HUDEP-2 (cell line): ENCODE measurements at regions not wholly inside any gene's neighbourhood (a gene's known extent, or its start where the extent isn't known, plus 50 kb on each side); places are given as distances from the start of the nearest gene placed in this dataset.

Experiments used
- DNase-seq, 76 experiments: peaks; one replicate each; lab custom pipeline; 2025; ENCODE audit not compliant: unreplicated experiment in 76 of 76; lab: John Stamatoyannopoulos, UW

DNA sequence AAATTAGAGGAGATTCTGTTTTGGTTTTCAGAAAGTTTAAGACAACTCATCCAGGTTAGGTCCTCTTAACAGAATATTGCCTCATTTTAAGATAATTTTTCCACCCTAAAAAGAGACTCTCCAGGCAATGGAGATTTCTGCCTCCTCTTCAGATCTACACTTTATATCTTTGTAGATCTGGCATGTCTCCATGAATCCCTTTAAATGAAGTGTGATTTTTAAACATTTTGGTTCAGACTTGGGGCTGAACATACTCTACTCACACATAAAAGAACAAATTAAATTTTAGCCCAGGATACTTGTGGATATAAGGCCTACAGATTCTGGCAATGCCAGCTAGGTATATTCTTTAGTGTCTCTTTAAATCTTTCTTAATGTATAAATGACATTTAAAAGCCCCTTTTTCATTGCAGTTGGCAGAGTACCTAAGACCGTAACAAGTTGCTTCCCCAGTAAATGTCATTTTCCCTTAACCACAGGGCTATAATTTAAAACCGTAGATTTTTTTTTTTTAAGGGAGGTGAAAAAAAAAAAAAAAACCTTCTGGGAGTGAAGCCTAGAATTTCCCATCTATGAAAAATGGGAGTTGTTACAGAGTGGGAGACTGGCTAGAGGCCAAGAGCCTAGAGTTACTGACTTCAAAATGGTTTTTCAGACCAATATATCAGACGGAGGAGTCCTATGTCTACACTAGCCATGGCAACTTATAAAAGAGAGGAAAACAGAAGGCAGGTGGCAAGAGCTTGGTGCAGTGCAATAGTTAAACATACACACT, 207.8 kb upstream of the TARS1 start:
- DNase-seq = no peak

DNA sequence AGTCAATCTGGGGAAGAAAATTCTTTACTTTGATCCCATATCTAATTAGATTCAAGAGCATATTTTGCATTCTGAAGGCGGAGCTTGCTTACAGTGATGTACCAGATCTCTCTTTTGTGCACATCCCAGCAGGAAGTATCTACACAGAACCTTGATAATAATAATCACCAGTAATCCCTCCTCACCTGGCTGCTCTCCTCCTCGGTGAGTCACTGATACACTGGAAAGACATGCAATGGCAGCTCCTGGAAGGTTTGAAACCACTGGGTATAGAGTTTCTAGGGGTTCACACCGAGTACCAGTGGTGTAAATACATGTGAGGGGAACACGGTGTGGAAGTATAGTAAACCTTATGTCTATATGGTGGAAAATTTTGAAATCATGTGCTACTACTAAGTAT, 205.5 kb upstream of the TARS1 start:
- DNase-seq = no peak

DNA sequence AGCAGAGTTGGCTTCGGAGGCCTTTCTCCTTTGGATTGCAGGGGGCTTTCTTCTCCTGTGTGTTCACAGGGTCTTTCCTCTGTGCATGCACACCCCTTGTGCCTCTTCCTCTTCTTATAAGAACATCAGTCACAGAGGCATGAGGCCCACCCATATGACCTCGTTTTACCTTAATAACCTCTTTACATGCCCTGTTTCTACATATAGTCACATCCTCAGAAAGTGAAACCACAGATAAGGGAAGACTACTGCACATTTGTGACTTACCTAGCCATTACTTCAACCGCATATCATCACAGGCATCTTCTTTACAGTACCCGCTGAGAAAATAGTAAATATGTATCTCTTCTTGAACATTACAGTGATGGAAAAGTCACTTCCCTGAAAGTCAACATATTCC, 204.9 kb upstream of the TARS1 start:
- no peak for DNase-seq

DNA sequence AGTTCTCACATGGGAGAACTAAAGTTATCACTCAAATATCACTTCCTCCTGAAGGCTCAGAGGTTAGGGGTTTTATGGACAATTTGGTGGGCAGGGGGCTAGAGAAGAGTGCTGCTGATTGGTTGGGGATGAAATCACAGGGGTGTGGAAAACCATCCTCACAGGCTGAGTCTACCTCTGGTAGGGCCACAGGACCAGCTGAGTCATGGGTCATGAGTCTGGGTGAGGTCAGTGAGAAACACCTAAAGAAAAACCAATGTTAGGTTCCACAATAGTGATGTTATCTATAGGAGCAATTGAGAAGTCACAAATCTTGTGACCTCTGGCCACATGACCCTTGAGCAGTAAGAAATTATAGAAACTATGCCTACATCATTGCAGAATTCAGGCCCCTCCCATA, 203.3 kb upstream of the TARS1 start:
- DNase-seq = peak in 2 of 76 experiments; percentile 8 to 41

DNA sequence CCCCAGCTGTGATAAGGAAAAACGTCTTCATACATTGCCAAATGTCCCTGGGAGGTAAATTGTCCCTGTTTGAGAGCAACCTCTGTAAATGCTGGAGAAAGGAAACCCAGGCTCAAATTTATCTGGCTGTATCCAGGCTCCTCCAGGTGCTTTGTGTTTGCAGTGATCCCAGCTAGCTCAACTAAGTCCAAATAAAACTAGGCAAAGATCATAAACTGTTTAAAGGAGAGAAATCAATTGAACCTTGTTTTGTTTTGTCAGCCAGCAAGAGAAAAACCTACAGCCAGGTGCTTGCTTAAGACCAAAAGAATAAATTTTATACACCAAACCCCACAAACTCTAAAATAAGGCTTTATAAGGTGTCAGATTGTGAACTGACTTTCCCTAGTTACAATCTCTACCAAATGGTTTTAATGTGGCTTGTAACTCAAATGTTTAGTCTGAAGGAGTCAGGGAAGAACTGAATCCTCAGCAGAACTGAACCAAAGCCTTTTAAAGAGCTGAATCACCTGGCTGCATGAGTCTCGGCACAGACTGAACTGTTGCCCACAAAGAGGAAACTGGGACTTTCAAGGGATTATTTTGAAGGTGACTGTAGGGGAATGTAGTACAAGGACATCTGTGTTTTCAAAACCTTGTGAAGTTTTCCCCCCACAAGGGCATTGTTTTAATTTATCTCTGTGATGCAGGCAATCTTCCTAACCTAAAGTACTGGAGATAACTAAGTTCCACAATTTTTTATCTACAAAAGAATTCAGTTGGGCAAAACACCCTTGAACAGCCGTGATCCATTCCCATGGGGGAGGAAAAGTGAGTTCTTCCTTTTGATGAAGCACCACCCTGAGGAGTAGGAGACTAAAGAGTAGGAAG, 201.7 kb upstream of the TARS1 start:
- DNase-seq = peak in 18 of 76 experiments; percentile 6 to 63 (median 25)

DNA sequence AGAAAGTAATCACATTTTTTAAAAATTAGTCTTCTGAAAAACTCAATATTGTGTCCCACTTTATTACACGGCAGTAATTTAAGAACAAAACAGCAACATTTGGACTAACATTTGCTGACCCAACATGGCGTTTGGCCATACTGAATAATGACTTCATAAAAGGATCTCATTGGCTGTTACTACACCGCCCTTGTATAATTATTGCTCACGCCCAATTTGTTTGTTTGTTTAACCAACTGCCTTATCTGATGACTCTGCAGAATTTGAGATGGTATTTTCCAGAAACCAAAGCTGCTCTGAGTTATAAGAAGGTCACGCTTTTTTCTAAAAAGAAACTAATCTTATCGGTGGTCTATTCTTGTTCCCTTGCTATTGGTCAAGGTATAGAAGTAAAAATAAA, 200.2 kb upstream of the TARS1 start:
- no peak for DNase-seq

DNA sequence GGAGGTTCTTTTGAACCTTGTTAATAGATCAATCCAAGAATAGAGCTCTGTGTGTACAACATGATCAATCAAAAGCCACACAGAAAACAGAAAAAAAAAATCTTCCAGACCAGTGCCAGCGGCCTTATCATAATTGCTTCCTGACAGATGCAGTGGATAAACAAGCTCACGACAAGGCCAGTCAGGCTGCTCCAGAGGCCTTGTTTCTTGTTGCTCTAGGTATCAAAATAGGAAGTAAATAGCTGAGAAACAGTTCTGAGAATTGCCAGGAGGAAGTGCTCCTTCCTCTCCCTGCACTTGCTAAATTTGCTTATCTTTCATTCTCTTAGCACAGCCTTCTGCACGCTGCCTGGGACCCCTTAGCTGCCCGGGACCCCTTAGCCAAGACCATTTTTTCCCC, 199.0 kb upstream of the TARS1 start:
- DNase-seq = peak in 14 of 76 experiments; percentile 2 to 54 (median 16)

DNA sequence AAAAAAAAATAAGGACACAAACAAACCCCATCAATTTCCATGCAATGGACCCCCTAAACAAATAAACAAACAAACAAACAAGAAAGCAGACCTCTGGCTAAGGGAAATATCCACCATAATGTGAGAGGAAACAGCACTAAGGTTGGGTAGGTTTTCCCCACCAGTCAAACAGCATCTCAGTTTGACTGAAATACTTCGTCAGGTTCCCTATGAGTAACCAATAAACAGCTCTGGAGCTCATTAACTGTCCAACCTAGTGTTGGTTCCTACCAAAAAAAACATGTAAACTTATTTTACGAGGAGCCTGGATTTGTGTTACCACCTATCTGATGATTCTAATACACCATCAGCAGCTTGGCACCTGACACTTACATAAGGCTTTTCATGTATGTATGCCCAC, 198.5 kb upstream of the TARS1 start:
- no peak for DNase-seq

DNA sequence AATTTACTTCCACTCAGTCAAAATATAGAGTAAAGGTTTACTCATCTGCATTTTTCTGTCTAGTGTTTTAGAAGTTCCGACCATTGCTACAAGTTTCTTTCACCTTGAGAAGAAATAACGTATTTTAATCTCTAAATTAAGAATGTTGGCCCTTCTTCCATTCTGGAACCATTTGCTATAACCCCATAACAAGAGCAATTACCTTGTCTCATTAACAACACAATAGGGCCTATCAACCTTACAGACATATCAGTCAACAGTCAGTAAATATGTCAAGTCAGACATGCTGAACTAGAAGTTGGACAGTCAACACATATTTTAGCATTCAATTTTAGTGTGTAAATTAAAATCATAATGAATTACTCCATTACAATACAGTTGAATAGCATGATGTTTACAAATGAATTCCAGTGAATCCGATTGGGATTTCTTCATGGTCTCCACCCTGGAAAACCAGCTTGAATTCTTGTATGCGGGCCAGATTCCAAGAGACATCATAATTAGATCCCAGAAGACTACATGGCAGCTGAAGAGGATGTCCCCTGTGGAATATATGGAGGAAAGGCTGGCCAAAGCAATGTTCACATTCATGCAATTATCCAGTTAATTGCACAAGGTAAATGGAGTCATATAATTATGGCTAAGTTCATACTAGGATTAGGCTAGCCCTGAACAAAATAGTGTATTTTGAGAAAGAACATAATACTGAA, 196.2 kb upstream of the TARS1 start:
- DNase-seq = no peak

DNA sequence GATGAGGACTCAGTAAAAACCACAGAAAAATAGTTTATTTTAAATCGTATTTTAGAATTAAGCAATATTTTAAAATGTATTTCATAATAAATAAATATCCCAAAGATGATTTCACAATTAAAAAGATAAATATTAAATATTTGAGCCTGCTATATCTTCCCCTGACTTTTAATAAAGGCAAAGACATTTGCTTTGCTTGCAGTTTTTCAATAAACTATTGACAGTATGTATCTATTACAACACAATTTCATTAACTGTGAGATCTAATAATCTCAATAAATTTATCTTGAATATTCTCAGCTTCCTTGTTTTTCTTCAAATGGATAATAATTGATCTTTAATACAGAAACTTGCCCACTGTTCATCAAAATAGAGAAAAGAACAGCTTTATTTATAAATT, 186.2 kb upstream of the TARS1 start:
- no peak for DNase-seq

DNA sequence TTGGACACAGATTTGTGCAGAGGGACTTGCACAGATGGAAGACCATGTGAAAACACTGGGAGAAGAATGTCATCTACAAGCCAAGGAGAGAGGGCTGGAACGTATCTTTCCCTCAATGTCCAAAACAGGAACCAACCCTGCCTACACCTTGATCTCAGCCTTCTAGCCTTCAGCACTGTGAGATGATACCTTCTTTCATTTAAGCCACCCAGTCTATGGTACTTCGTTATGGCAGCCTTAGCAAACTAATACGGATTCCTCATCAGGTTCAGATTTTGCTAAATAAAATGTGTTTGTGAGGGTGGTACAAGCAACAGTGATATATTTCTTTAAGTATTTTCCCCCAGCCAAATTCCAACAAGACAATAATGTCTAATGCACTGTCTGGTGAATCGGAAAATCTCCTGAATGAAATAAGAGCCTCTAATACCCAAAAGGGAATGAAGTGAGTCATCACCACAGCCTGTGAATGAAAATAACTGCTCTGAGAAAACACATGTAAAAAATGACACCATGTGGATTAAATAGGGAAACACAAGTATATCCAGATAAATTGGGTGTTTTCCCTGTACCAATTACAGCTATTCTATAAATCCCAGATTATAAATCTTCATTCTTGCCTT, 182.8 kb upstream of the TARS1 start:
- DNase-seq = no peak

DNA sequence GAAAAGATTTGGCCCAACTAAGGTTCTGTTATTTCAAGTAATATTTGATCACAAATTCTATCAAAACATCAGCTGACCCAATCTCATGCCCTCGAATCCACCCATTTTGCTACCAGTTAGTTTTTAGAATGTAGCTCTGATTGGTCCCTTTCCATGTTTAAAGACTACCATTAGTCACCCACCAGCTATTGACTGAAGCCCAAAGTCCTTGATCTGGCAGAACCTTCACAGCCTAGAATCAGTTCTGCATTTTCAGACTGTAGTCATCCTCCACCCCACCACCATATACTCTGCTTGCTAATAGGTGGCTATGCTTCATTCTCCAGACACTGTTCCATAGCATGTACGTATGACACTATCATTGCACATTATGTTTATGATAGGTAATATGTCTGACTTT, 182.2 kb upstream of the TARS1 start:
- no peak for DNase-seq

DNA sequence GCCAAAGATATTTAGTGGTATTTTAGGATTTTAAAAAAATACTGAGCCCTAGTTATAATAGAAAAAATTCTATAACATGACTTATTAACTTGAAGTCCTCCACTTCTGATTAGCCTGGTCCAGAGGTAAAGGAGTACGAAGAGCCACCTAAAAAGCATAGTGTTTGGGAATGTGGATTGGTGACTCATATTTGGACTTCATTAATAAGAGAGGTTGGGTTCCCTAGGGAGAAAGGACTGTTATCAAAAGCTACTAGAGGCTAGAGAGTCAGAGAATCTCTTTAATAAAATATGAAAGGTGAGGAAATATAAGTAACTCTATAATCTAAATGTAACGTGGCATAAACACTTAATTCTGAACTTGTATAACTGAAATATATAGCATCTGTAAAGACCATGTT, 180.7 kb upstream of the TARS1 start:
- DNase-seq = no peak

DNA sequence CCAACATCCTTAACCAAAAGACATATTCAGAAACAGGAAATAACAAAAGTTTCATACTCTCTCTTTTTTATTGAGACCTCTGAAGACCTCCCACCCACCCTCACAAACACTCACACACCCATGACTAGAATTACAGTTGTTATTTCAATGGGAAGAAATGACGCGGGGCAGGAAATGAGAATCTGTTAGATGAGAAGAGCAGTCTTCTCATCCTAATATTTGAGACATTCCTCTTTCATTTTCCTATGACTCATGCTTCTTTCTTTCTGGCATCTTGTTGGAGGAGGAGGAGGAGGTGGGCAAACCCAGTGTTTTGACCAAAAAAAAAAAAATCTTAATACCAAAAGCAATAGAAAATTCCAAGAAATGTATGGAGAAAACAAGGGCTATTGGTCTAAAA, 179.5 kb upstream of the TARS1 start:
- no peak for DNase-seq

DNA sequence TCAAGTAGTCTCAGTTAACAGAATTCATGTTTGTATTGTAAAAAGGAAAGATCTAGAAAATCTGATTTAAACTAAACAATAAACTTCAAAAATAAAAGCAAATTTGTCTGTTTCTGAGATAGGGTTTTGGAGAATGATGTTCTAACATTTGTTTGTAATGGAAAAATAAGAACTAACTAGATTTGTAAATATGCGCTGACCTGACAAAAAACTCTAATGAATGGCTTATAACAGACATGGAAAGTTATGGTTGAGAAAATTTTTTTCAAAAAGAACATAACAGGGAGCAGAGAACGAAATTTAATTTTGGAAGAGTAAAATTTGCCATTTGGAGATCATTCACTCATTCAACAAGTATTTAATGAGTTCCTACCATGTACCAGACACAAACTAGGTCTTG, 179.0 kb upstream of the TARS1 start:
- no peak for DNase-seq

DNA sequence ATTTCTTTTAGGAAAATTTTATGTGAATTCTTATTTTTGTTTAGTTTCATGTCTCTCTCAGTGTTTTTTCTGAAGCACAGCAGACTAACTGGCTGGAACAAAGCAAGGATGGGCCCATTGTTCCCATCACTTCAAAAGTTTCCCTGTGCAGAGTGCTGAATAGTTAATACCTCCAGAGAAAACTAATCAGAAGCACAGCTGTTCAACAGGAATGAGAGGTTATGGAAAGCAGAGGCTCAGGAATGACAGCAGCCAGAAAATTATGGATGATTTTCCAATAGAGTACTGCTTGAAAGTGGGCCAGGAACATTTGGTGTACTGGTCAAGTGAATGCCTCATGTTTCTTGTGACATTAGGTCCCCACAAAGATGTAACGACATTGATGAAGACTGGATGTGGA, 173.0 kb upstream of the TARS1 start:
- DNase-seq = no peak

DNA sequence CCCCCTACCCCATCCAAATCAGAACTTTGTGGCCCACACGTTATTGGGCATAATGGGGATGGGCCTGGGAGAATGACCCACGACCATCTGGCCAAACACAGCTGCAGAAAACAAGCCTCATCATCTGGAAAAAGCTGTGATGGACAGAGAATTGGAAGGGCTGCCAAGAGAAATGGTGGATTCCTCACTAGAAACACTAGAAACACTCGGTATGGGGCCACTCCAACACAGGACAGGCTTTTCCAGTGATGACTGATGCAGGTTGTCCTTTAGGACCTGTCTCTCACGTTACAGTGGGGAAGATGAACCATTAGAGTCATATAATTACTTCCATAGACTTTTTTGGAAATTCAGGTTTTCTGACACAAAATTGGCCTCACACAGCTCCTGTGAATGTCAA, 172.4 kb upstream of the TARS1 start:
- DNase-seq = no peak

DNA sequence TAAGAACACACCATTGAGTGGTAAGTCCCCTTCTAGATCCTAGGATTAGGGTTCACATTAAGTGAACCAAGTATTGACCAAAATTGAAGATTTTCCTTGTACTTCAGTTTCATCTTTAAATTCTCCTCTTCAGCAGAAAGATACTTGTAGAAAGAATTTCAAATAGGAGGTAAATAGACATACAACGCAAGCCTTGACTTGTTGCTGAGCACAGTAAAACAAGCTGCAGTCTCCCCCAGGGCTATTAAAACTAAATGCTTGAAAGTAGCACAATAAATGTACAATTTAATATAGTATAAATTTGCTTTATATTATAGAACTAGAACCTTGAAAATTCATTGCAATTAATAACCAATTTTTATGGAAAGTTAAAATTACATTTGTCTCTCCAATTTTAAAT, 170.1 kb upstream of the TARS1 start:
- no peak for DNase-seq

DNA sequence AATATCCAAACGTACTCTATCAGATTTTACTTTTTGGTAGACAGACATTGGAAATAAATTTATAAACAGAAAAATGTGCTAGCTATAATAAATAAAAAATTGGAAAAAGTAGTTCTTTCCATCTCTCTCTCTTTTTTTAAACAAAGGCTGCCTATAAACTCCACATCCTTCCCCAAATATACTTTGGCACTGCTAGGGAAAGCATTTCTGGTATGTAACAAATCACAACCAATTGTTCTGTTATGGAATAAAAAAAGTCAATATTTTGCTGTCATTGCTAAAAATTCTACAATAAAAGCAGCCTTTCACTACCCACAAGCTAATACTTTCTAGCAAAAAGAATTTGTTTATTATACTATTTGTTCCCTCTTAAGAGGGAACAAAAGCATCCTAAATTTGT, 169.2 kb upstream of the TARS1 start:
- DNase-seq = no peak

DNA sequence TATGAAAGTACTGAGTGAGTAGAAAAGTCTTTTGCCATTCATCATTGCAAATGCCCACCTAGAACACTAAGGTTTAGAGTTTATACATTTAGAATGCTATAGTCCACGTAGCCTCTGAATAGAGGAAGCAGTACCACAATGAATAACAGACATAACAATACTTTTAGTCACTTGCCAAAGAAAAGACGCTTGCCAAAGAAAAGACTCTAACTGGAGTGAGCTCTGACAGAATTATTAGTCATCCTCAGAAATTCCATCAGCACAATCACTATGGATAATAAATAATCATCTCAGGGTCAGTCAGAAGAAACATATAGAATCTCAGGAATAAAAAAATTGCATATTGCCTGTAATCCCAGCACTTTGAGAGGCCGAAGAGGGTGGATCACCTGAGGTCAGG, 168.5 kb upstream of the TARS1 start:
- DNase-seq = no peak

DNA sequence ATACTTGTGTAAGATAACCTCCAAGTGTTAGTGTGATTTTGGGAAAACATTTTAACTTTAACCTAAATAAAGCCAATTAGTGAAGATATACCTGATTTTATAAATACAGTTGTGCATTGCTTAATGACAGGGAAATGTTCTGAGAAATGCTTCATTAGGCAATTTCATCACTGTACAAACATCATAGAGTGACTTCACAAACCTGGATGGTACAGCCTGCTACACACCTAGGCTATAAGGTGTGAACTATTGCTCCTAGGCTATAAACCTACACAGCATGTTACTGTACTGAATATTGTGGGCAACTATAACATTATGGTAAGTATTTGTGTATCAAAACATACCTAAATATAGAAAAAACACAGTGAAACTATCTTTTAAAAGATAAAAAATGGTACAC, 166.8 kb upstream of the TARS1 start:
- no peak for DNase-seq
